WTC11 (cell line): ENCODE measurements at regions not wholly inside any gene's neighbourhood (a gene's known extent, or its start where the extent isn't known, plus 50 kb on each side); places are given as distances from the start of the nearest gene placed in this dataset.

Experiments used
- ATAC-seq: fragments of 200-7000 bp; cut with Tn5 transposase; 2 replicates; pipeline ENCODE4 v1.10.0; 2021; ENCODE audit warnings: mild to moderate bottlenecking, moderate library complexity
- CTCF ChIA-PET: fragments of 300-600 bp; sonication (Branson Sonifier 250); formaldehyde crosslinking; loops from one replicate; lab custom pipeline; 2021; ENCODE audit warnings: antibody characterized with exemption; lab: Charles Lee
- POLR2A ChIA-PET: fragments of 350-600 bp; sonication (Branson Sonifier 250); formaldehyde crosslinking; loops from one replicate; lab custom pipeline; 2021; ENCODE audit warnings: antibody characterized with exemption; lab: Charles Lee
- DNase-seq: peaks from one replicate; pipeline ENCODE4 v3.0.0; 2021; ENCODE audit warnings: low spot score
- H3K27ac Mint-ChIP-seq: 2 replicates; pipeline ENCODE4 v1.8.0; 2021; ENCODE audit warnings: mixed read lengths
- H3K27me3 Mint-ChIP-seq: 2 replicates; pipeline ENCODE4 v1.8.0; 2021; ENCODE audit warnings: low read depth, mild to moderate bottlenecking, moderate library complexity, mixed read lengths
- H3K36me3 Mint-ChIP-seq: 2 replicates; pipeline ENCODE4 v1.8.0; 2021; ENCODE audit warnings: mixed read lengths
- H3K4me1 Mint-ChIP-seq: 2 replicates; pipeline ENCODE4 v1.8.0; 2022; ENCODE audit warnings: mixed read lengths
- H3K4me3 Mint-ChIP-seq: 2 replicates; pipeline ENCODE4 v1.8.0; 2021; ENCODE audit warnings: mild to moderate bottlenecking, moderate library complexity, mixed read lengths
- H3K9me3 Mint-ChIP-seq: 2 replicates; pipeline ENCODE4 v1.8.0; 2021; ENCODE audit warnings: mixed read lengths
- ATF3 ChIP-seq: sonication (generic); formaldehyde crosslinking; conservative IDR thresholded peaks from 2 replicates; pipeline ENCODE4 v1.8.1; 2022; ENCODE audit warnings: mild to moderate bottlenecking, missing genetic modification reagents
- FOXK1 ChIP-seq: sonication (generic); formaldehyde crosslinking; IDR thresholded peaks from 2 replicates; pipeline ENCODE4 v1.8.0; 2022; ENCODE audit warnings: mild to moderate bottlenecking, moderate library complexity, missing genetic modification reagents
- FOXP1 ChIP-seq: sonication (generic); formaldehyde crosslinking; IDR thresholded peaks from 2 replicates; pipeline ENCODE4 v1.8.0; 2022; ENCODE audit warnings: missing genetic modification reagents, mild to moderate bottlenecking, moderate library complexity, borderline replicate concordance
- JAZF1 ChIP-seq: fragments of 250-450 bp; sonication (Bioruptor Pico); IDR thresholded peaks from 2 replicates; pipeline ENCODE4 v1.9.0; 2021; ENCODE audit warnings: moderate library complexity, mild to moderate bottlenecking, inconsistent platforms
- JUN ChIP-seq: sonication (generic); formaldehyde crosslinking; IDR thresholded peaks from 2 replicates; pipeline ENCODE4 v1.8.0; 2023; ENCODE audit warnings: mild to moderate bottlenecking, missing genetic modification reagents
- NFYB ChIP-seq: sonication (generic); formaldehyde crosslinking; conservative IDR thresholded peaks from 2 replicates; pipeline ENCODE4 v1.8.0; 2022; ENCODE audit warnings: low read depth, missing genetic modification reagents
- NR3C1 ChIP-seq: sonication (generic); formaldehyde crosslinking; conservative IDR thresholded peaks from 2 replicates; pipeline ENCODE4 v1.8.1; 2023; ENCODE audit warnings: low read depth, mild to moderate bottlenecking, missing genetic modification reagents
- SOX15 ChIP-seq: fragments of 250-450 bp; sonication (Bioruptor Pico); IDR thresholded peaks from 2 replicates; pipeline ENCODE4 v1.9.0; 2021; ENCODE audit warnings: mild to moderate bottlenecking
- STAT6 ChIP-seq: sonication (generic); formaldehyde crosslinking; conservative IDR thresholded peaks from 2 replicates; pipeline ENCODE4 v1.8.1; 2023; ENCODE audit warnings: mild to moderate bottlenecking, low read depth, missing genetic modification reagents, moderate library complexity
- ZBTB21 ChIP-seq: sonication (generic); formaldehyde crosslinking; IDR thresholded peaks from 2 replicates; pipeline ENCODE4 v1.8.1; 2023; ENCODE audit warnings: mild to moderate bottlenecking, missing genetic modification reagents, borderline replicate concordance
- ZBTB43 ChIP-seq: sonication (generic); formaldehyde crosslinking; IDR thresholded peaks from 2 replicates; pipeline ENCODE4 v1.8.1; 2023; ENCODE audit warnings: mild to moderate bottlenecking, missing genetic modification reagents
- ZNF219 ChIP-seq: sonication (generic); formaldehyde crosslinking; IDR thresholded peaks from 2 replicates; pipeline ENCODE4 v1.8.0; 2023; ENCODE audit warnings: missing genetic modification reagents, mild to moderate bottlenecking, borderline replicate concordance
- ZNF671 ChIP-seq: fragments of 250-450 bp; sonication (Bioruptor Pico); IDR thresholded peaks from 2 replicates; pipeline ENCODE4 v1.8.0; 2021; ENCODE audit warnings: mild to moderate bottlenecking
- TF ChIP-seq, protein P1 (sequence below): fragments of 250-450 bp; sonication (Bioruptor Pico); conservative IDR thresholded peaks from 2 replicates; pipeline ENCODE4 v1.9.0; 2021; ENCODE audit warnings: mild to moderate bottlenecking
- TF ChIP-seq, protein P2 (sequence below): fragments of 250-450 bp; sonication (Bioruptor Pico); IDR thresholded peaks from 2 replicates; pipeline ENCODE4 v1.9.0; 2021; ENCODE audit warnings: mild to moderate bottlenecking
- TF ChIP-seq, protein P3 (sequence below): sonication (generic); formaldehyde crosslinking; IDR thresholded peaks from 2 replicates; pipeline ENCODE4 v1.8.1; 2022; ENCODE audit warnings: missing genetic modification reagents, borderline replicate concordance
- TF ChIP-seq, protein P4 (sequence below): sonication (generic); formaldehyde crosslinking; IDR thresholded peaks from 2 replicates; pipeline ENCODE4 v1.8.0; 2022; ENCODE audit warnings: mild to moderate bottlenecking, missing genetic modification reagents
- TF ChIP-seq, protein P5 (sequence below): fragments of 250-450 bp; sonication (Bioruptor Pico); IDR thresholded peaks from 2 replicates; pipeline ENCODE4 v1.9.0; 2021; ENCODE audit warnings: mild to moderate bottlenecking, borderline replicate concordance

DNA sequence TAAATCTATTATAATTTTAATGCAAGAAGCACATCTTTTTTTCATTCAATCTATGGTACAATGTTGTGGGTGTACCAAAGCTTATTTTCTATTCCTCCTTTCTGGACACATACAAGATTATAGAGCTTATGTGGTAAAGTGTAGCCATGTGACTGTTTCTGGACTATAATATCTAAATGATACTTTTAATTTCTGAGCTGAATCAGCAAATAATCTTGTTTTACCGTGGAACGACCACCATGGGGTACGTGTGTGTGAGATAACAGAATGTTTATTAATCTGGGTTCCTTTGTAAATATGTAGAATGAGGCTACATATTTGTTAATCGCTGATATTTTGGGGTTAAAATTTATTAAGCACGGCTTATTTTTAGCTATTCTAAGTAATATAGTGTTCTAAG lies 111.5 kb upstream of the EYS start:
- DNase-seq, result no peak
- no peaks in the 10 kb centered on the region for H3K27me3 Mint-ChIP-seq
- POLR2A ChIA-PET, result no interaction called here
- ATAC-seq, result no peak
- TF ChIP-seq, protein P1, sequence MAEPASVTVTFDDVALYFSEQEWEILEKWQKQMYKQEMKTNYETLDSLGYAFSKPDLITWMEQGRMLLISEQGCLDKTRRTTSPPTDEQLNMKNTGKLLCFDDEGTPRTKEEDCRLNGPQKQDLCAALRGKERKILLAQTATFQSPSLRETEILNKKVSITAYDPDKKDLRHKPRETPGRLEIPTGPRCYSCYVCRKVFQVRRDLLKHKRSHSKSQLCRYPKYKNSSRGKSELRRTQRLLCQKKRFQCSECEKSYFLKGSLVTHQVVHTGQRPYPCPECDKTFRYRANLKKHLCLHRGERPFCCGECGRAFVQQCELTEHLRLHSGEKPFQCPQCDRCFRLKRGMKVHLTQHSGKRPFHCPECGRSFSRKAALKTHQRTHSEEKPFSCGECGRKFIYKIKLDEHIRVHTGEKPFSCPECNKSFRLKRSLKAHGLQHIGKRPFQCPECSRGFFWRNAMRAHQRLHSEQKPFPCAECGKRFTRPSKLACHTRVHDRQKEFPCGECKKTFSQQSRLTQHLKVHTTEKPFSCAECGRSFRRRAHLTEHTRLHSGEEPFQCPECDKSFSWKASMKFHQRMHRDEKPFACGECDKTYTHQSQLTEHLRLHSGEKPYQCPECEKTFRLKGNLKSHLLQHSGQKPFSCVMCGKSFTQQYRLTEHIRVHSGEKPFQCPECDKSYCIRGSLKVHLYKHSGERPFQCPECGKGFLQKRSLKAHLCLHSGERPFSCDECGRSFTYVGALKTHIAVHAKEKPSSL (CRISPR knock-in tag), result no peak
- no peak for TF ChIP-seq ZBTB43 (CRISPR knock-in tag)
- no peak for TF ChIP-seq SOX15
- TF ChIP-seq NFYB (CRISPR knock-in tag), result no peak
- TF ChIP-seq, protein P2, sequence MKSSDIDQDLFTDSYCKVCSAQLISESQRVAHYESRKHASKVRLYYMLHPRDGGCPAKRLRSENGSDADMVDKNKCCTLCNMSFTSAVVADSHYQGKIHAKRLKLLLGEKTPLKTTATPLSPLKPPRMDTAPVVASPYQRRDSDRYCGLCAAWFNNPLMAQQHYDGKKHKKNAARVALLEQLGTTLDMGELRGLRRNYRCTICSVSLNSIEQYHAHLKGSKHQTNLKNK (CRISPR knock-in tag), result no peak
- TF ChIP-seq ATF3 (CRISPR knock-in tag), result no peak
- no peak for TF ChIP-seq JAZF1
- TF ChIP-seq FOXP1 (CRISPR knock-in tag), result no peak
- no peak for TF ChIP-seq JUN (CRISPR knock-in tag)
- TF ChIP-seq ZNF219 (CRISPR knock-in tag), result no peak
- no peak for TF ChIP-seq ZNF671 (CRISPR knock-in tag)
- TF ChIP-seq, protein P3, sequence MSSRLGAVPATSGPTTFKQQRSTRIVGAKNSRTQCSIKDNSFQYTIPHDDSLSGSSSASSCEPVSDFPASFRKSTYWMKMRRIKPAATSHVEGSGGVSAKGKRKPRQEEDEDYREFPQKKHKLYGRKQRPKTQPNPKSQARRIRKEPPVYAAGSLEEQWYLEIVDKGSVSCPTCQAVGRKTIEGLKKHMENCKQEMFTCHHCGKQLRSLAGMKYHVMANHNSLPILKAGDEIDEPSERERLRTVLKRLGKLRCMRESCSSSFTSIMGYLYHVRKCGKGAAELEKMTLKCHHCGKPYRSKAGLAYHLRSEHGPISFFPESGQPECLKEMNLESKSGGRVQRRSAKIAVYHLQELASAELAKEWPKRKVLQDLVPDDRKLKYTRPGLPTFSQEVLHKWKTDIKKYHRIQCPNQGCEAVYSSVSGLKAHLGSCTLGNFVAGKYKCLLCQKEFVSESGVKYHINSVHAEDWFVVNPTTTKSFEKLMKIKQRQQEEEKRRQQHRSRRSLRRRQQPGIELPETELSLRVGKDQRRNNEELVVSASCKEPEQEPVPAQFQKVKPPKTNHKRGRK (CRISPR knock-in tag), result no peak
- TF ChIP-seq, protein P4, sequence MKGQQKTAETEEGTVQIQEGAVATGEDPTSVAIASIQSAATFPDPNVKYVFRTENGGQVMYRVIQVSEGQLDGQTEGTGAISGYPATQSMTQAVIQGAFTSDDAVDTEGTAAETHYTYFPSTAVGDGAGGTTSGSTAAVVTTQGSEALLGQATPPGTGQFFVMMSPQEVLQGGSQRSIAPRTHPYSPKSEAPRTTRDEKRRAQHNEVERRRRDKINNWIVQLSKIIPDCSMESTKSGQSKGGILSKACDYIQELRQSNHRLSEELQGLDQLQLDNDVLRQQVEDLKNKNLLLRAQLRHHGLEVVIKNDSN, result no peak
- no peak for TF ChIP-seq NR3C1 (CRISPR knock-in tag)
- no peak for TF ChIP-seq FOXK1
- TF ChIP-seq, all 79 proteins: peak for 0
- CTCF ChIA-PET, result no interaction called here
- peaks cover 5% of the 10 kb centered on the region; the same call in 1 of the 2 replicates for H3K4me1 Mint-ChIP-seq
- H3K4me3 Mint-ChIP-seq, result no peak overlapping the region
- peaks cover 16% of the 10 kb centered on the region for H3K36me3 Mint-ChIP-seq
- H3K9me3 Mint-ChIP-seq, result peaks cover 47% of the 10 kb centered on the region
- no peak overlapping the region for H3K27ac Mint-ChIP-seq

DNA sequence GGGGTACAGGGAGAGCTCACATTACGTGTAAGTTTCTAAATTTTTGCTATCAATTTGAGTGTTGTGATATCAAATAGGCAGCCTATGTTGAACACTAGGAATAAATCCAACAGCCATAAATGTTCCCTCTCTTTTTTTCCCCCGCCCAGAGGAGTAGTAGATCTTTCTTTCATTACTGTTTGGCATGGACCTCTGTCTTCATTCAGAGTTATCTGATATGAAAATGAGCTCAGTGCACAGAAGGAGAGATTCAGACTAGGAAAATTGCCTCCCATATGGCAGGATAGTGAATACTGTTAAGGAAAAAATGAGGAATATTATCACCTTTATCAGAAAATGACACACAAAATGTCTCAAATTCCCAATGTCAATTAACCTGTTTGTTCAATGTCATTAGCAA lies 110.0 kb upstream of the EYS start:
- Mint-ChIP-seq H3K4me1 (peaks cover 5% of the 10 kb centered on the region; the same call in 1 of the 2 replicates), H3K27ac (no peak overlapping the region), H3K27me3 (no peaks in the 10 kb centered on the region), H3K9me3 (peaks cover 49% of the 10 kb centered on the region), H3K4me3 (no peak overlapping the region), H3K36me3 (peaks cover 13% of the 10 kb centered on the region)
- ChIA-PET POLR2A (no interaction called here), CTCF (no interaction called here)
- ATAC-seq, result no peak
- DNase-seq, result no peak
- TF ChIP-seq ZBTB43 (CRISPR knock-in tag), result no peak
- TF ChIP-seq NR3C1 (CRISPR knock-in tag), result no peak
- no peak for TF ChIP-seq STAT6 (CRISPR knock-in tag)
- no peak for TF ChIP-seq ZBTB21
- TF ChIP-seq, protein P5, sequence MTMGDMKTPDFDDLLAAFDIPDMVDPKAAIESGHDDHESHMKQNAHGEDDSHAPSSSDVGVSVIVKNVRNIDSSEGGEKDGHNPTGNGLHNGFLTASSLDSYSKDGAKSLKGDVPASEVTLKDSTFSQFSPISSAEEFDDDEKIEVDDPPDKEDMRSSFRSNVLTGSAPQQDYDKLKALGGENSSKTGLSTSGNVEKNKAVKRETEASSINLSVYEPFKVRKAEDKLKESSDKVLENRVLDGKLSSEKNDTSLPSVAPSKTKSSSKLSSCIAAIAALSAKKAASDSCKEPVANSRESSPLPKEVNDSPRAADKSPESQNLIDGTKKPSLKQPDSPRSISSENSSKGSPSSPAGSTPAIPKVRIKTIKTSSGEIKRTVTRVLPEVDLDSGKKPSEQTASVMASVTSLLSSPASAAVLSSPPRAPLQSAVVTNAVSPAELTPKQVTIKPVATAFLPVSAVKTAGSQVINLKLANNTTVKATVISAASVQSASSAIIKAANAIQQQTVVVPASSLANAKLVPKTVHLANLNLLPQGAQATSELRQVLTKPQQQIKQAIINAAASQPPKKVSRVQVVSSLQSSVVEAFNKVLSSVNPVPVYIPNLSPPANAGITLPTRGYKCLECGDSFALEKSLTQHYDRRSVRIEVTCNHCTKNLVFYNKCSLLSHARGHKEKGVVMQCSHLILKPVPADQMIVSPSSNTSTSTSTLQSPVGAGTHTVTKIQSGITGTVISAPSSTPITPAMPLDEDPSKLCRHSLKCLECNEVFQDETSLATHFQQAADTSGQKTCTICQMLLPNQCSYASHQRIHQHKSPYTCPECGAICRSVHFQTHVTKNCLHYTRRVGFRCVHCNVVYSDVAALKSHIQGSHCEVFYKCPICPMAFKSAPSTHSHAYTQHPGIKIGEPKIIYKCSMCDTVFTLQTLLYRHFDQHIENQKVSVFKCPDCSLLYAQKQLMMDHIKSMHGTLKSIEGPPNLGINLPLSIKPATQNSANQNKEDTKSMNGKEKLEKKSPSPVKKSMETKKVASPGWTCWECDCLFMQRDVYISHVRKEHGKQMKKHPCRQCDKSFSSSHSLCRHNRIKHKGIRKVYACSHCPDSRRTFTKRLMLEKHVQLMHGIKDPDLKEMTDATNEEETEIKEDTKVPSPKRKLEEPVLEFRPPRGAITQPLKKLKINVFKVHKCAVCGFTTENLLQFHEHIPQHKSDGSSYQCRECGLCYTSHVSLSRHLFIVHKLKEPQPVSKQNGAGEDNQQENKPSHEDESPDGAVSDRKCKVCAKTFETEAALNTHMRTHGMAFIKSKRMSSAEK (CRISPR knock-in tag), result no peak
